HG02588 (cell line): ENCODE measurements at regions not wholly inside any gene's neighbourhood (a gene's known extent, or its start where the extent isn't known, plus 50 kb on each side); places are given as distances from the start of the nearest gene placed in this dataset.
A peak's percentile ranks its signal among the peaks of the same experiment; 100 is the strongest.
"Not testable (repeated sequence)": the region's sequence is repeated elsewhere in the genome, so short reads cannot be mapped to it uniquely, and the experiment has no call there.

ENCODE experiments used
- ATAC-seq: cut with Tn5 transposase; IDR thresholded peaks from one replicate; pipeline ENCODE4 v1.9.1; 2021; ENCODE audit warnings: mild to moderate bottlenecking, moderate library complexity; ENCODE audit not compliant: unreplicated experiment

DNA sequence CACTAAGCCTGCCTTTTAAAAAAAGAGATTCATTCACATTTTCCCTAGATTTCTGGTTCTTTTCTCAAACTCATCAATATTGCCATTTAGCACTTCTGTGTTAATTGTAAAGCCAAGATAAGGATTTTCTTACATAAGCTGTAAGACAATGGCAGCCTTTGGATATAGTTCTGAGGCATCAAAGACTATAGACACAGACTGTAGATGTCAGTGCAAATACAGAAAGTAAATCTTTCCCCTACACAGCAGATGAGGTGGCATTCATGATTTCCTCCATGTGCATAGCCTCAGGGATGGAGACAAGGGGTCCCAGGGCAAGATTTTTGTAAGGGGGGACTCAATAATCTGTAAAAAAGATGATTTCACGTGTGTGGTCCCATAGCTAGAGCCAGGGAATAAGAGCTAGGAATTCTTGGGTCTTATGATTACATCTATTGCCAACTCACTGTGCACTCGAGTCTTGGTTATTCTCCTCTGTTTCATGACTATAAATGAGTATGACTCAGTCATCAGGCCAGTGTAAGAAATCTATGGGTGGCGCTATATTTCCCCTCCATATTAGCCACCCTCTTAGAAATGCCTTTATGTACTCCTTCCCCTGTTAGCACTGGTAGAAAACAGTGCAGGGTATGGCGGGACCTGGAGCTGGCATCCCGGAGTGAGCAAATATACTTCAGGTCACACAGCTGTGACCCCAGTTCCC is 207.5 kb downstream of the EXOC5 start:
- ATAC-seq = no peak

GRCh38 chr14:57060276-57060955 is 208.3 kb downstream of the EXOC5 start:
- peak; percentile 90 for ATAC-seq

GRCh38 chr14:57058319-57058718 is 210.4 kb downstream of the EXOC5 start:
- ATAC-seq = no peak

DNA sequence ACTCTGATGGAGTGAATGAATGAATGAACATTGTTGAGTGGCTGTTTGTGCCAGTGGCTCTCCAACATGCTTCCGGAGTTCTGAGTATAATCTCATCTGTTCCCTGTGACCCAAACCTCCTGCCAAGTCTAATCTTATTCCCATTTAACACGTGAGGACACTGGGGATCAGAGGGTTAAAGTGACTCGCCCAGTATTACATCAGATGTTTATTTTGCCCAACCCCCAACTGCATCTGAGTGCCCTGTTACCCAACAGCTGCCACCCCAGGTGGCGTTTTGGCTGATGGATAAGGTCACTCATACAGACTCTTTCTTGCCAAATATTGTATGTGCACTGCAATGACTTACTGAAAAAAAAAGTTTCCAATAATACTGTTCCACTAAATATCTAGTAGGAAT is 210.9 kb downstream of the EXOC5 start:
- ATAC-seq = no peak

GRCh38 chr14:57056522-57056921 is 212.2 kb downstream of the EXOC5 start:
- not testable (repeated sequence) for ATAC-seq

DNA sequence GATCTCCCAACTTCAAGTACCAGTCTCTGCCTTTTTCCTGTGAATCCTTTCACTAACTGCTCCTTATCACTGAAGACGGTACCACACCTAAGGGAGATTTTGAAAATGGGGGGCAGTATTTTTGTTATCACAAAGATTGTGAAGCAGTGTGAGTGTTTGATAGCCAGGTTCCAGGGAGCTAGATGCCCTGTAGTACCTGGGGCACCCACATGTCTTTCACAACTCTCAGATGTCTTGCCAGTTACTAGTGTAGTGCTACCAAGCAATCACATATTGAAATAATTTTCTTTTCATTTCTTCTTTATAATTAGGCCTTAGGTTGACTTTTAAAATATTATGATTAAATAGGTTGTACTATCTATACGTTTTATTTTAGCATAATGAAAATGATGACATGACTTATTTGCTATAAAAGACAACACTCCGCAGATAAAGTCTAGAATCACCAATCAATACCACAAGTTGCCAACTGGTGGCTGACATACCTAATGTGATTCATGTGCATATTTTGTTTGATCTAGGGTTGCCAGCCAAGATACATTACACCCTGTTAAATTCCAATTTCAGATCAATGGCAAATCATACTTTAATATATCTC is 215.9 kb downstream of the EXOC5 start:
- ATAC-seq = no peak

- no peak for ATAC-seq
These were observed 217.1 kb downstream of the EXOC5 start for GRCh38 chr14:57051633-57052032.

DNA sequence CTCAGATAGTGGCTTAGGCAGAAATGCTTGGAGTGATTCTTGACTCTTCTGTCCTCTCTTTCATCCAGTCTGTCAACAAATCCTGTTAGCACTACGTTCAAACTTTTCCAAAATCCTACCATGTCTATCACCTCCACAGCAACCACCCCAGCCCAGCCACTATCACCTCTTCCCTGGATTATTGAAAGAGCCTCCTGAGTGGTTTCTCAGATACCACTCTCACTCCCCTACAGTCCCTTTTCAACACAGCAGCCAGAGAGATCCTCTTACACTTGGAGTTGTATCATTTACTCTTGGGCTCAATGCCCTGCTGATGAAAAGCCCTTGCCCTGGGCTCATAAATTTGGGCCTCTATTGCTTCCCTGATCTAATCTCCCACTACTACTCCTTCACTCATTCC is 218.9 kb downstream of the EXOC5 start:
- no peak for ATAC-seq

- no peak for ATAC-seq
These were observed 222.5 kb downstream of the EXOC5 start for GRCh38 chr14:57046175-57046574.

DNA sequence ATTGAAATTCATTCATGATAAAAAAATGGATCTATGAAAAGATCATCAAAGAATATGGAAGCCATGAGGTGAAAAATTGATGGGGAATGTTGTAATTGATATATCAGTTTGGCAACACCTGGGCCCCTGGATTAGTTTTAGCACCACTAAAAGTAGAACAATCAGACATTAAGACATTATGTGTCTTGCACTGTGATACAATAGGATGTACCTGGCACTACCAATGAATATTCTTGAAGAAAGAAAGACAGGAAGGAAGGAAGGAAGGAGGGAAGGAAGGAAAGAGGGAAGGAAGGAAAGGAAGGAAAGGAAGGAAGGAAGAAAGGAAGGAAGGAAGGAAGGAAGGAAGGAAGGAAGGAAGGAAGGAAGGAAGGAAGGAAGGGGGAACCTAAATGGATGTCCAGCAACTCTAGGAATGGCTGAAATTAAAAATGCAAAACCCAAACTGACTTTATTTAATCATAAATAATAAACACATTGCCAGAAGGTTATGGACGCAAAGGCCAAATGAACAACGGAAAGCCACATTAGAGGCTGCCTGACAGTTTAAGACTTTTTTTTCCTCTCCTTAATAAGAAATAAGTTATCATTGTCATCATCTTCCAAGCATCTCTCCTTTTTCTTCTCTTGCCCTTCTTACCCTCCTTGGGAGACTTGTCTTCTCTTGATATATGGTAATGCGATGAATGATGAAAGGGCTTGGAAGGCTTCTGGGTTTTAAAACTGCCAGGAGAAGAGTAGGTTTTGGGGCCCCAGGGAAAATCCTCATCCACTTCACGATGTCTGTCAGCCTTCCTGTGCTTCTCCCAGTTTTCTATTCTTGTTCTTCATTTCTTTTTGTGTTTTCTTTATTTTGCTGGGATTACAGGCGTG is 224.4 kb downstream of the EXOC5 start:
- not testable (repeated sequence) for ATAC-seq

- ATAC-seq = peak; percentile 42
These were observed 228.4 kb upstream of the OTX2 start for GRCh38 chr14:57038689-57039088.

- no peak for ATAC-seq
These were observed 221.2 kb upstream of the OTX2 start for GRCh38 chr14:57031474-57031873.

DNA sequence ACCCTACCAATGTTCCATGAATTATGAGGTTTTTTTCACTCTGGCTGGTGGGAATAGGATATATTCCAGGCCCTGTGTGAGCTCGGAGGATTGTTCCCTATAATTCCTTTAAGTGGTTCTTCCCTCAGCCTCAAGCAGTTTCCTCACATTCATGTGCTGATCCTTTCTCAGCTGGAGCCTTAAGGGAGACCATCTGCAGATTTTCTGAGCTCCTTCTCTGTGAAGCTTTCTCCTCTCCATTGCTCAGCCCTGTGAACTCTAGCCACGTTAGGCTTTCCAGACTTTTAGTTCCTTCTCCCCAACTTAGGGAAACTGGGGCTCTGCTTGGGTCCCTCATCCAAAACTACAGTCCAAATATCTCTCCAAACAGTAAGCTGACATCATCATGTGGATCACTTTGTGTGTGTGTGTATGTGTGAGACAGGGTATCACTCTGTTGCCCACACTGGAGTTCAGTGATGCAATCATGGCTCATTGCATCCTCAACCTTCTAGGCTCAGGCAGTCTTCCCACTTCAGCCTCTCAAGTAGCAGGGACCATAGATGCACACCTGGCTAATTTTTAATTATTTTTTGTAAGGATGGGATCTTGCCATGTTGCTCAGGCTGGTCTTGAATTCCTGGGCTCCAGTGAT is 219.5 kb upstream of the OTX2 start:
- ATAC-seq = no peak

DNA sequence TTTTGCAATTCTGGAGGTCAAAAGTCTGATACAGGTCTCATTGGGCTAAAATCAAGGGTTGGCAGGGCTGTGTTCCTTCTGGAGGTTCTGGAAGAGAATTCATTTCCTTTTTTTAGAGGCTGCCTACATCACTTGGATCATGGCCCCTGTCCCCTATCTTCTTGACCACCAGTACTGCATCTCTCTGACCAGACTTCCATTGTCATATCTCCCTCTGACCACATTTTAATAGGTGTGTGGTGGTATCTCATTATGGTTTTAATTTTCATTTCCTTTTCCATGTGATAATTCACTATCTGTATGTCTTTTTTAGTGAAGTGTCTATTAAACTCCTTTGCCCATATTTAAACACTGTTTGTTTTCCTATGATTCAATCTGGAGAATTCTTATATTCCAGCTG is 215.2 kb upstream of the OTX2 start:
- no peak for ATAC-seq

GRCh38 chr14:57022608-57023007 is 212.3 kb upstream of the OTX2 start:
- no peak for ATAC-seq

DNA sequence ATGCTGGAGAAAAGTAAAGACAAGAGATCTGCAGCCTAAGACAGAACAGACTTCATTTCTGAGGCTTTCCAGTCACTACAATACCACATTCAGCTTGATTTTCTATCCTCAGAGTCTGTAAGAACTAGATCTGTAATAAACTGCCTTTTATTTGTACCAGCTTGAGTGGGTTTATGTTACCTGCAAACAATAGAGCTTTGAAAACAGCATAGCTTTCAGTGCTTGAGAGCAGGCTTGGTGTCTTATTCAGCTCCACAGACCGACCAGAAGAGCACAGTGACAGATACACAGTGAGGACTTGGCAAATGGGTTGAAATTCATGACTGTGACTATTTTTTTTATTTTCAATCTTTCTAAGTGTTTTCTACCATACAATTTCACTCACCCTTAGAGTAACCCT is 207.8 kb upstream of the OTX2 start:
- no peak for ATAC-seq

- no peak for ATAC-seq
These were observed 203.7 kb upstream of the OTX2 start for GRCh38 chr14:57013987-57014386.

GRCh38 chr14:57009585-57010515 is 199.6 kb upstream of the OTX2 start:
- ATAC-seq = no peak

GRCh38 chr14:57008534-57008933 is 198.3 kb upstream of the OTX2 start:
- no peak for ATAC-seq

- ATAC-seq = no peak
These were observed 188.4 kb upstream of the OTX2 start for GRCh38 chr14:56998728-56999127.
